Right atrium auricular region (tissue), 2 donors: ENCODE measurements at regions not wholly inside any gene's neighbourhood (a gene's known extent, or its start where the extent isn't known, plus 50 kb on each side); places are given as distances from the start of the nearest gene placed in this dataset.

Experiments used
- DNase-seq: peaks from one replicate; pipeline ENCODE4 v3.0.0-alpha.2; 2019; ENCODE audit warnings: low spot score
- H3K27ac ChIP-seq, 2 donors: fragments of 200-600 bp; sonication (generic); 1 replicate in 1 of 2; 2 replicates in 1 of 2; pipeline ENCODE4 v1.5.1; 2016 to 2019
- H3K27me3 ChIP-seq, 2 donors: fragments of 200-600 bp; sonication (generic); one replicate each; pipeline versions ENCODE4 v1.5.1 to v1.6.0; 2017 to 2019
- H3K36me3 ChIP-seq: fragments of 200-600 bp; sonication (generic); one replicate; pipeline ENCODE4 v1.5.1; 2016
- H3K4me1 ChIP-seq, 2 donors: fragments of 200-600 bp; sonication (generic); one replicate each; pipeline versions ENCODE4 v1.5.1 to v1.6.0; 2017 to 2019
- H3K4me3 ChIP-seq, 2 donors: fragments of 200-600 bp; sonication (generic); 1 replicate in 1 of 2; 2 replicates in 1 of 2; pipeline ENCODE4 v1.5.1; 2017 to 2019; ENCODE audit warnings: mild to moderate bottlenecking in 1 of 2, moderate library complexity in 1 of 2
- H3K9me3 ChIP-seq, 2 donors: fragments of 200-600 bp; sonication (generic); one replicate each; pipeline ENCODE4 v1.5.1; 2019
- TF ChIP-seq, protein P1 (sequence below), 2 donors: fragments of 200-600 bp; sonication (generic); IDR thresholded peaks; one replicate each; pipeline ENCODE4 v1.5.1; 2019; ENCODE audit warnings: antibody characterized with exemption in 2 of 2

GRCh38 chr5:60230456-60230855 lies 336.9 kb upstream of the PDE4D start:
- H3K36me3 ChIP-seq = no peaks in the 10 kb centered on the region
- H3K4me1 ChIP-seq = no peaks in the 10 kb centered on the region
- DNase-seq = no peak
- H3K27ac ChIP-seq = no peak overlapping the region
- no peaks in the 10 kb centered on the region for H3K27me3 ChIP-seq
- no peak overlapping the region for H3K4me3 ChIP-seq
- H3K9me3 ChIP-seq = no peaks in the 10 kb centered on the region
- TF ChIP-seq, protein P1, sequence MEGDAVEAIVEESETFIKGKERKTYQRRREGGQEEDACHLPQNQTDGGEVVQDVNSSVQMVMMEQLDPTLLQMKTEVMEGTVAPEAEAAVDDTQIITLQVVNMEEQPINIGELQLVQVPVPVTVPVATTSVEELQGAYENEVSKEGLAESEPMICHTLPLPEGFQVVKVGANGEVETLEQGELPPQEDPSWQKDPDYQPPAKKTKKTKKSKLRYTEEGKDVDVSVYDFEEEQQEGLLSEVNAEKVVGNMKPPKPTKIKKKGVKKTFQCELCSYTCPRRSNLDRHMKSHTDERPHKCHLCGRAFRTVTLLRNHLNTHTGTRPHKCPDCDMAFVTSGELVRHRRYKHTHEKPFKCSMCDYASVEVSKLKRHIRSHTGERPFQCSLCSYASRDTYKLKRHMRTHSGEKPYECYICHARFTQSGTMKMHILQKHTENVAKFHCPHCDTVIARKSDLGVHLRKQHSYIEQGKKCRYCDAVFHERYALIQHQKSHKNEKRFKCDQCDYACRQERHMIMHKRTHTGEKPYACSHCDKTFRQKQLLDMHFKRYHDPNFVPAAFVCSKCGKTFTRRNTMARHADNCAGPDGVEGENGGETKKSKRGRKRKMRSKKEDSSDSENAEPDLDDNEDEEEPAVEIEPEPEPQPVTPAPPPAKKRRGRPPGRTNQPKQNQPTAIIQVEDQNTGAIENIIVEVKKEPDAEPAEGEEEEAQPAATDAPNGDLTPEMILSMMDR (IDR thresholded peaks at IDR 0.05) = no peak

DNA sequence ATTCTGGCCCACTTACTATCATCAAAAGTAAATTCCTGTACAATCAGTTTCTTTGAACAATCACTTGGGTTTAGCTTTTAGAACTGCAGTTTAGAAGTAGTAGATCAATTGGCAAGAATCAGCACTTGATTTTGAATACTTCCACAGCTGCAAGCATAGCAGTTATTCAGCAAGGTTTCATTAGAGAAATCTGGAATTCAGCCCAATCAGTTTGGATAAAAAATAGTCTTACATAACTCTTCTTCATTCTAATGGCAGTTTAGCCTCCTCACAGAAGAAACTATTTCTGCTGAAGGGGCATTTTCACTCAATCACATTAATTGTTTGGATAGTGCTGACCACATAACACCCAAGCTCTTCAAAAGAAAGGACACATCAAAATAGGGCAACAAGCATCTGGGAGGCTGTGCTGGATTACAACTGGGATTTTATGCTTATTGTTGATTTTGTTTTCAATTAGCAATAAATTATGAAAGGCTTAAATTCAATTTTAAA lies 336.2 kb upstream of the PDE4D start:
- Histone ChIP-seq H3K36me3 (no peaks in the 10 kb centered on the region), H3K9me3 (no peaks in the 10 kb centered on the region), H3K4me3 (no peak overlapping the region), H3K27ac (no peak overlapping the region), H3K27me3 (no peaks in the 10 kb centered on the region), H3K4me1 (no peaks in the 10 kb centered on the region)
- TF ChIP-seq, protein P1 (IDR thresholded peaks at IDR 0.05) = no peak
- no peak for DNase-seq

GRCh38 chr5:60228676-60229075 lies 335.1 kb upstream of the PDE4D start:
- Histone ChIP-seq H3K4me3 (no peak overlapping the region), H3K36me3 (no peaks in the 10 kb centered on the region), H3K4me1 (no peaks in the 10 kb centered on the region), H3K9me3 (no peaks in the 10 kb centered on the region), H3K27ac (no peak overlapping the region), H3K27me3 (no peaks in the 10 kb centered on the region)
- DNase-seq = no peak
- TF ChIP-seq, protein P1 (IDR thresholded peaks at IDR 0.05) = no peak

DNA sequence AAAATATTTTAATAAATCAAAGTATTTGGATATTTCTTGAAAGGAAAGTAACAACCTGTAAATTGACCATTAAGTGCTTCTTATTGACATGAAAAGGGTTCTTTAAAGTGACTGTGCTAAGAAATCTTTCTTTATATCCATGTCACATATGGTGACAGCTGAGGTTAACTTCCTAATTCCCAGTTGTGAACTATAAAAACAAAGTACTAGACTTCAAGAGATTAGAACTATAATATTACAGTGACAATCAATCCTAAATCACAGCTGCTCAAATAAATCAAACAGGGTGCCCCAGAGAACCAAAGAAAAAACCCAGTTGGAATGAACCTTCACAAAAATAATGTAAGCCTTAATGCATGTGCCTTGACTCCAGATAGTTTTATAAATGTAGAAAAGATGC lies 332.6 kb upstream of the PDE4D start:
- no peaks in the 10 kb centered on the region for H3K9me3 ChIP-seq
- no peak overlapping the region for H3K27ac ChIP-seq
- H3K27me3 ChIP-seq = no peaks in the 10 kb centered on the region
- H3K4me1 ChIP-seq = no peaks in the 10 kb centered on the region
- no peak overlapping the region for H3K4me3 ChIP-seq
- DNase-seq = no peak
- H3K36me3 ChIP-seq = no peaks in the 10 kb centered on the region
- TF ChIP-seq, protein P1 (IDR thresholded peaks at IDR 0.05) = no peak

GRCh38 chr5:60223342-60223741 lies 329.8 kb upstream of the PDE4D start:
- Histone ChIP-seq H3K4me3 (no peak overlapping the region), H3K27me3 (no peaks in the 10 kb centered on the region), H3K27ac (no peak overlapping the region), H3K4me1 (no peaks in the 10 kb centered on the region), H3K36me3 (no peaks in the 10 kb centered on the region), H3K9me3 (no peaks in the 10 kb centered on the region)
- TF ChIP-seq, protein P1 (IDR thresholded peaks at IDR 0.05) = no peak
- no peak for DNase-seq

GRCh38 chr5:60219921-60220320 lies 326.4 kb upstream of the PDE4D start:
- H3K4me1 ChIP-seq = no peaks in the 10 kb centered on the region
- H3K27me3 ChIP-seq = no peaks in the 10 kb centered on the region
- no peaks in the 10 kb centered on the region for H3K36me3 ChIP-seq
- no peak overlapping the region for H3K4me3 ChIP-seq
- no peak overlapping the region for H3K27ac ChIP-seq
- TF ChIP-seq, protein P1 (IDR thresholded peaks at IDR 0.05) = no peak
- H3K9me3 ChIP-seq = no peaks in the 10 kb centered on the region
- DNase-seq = no peak
